CD14-positive monocyte (primary cell): ENCODE measurements at regions not wholly inside any gene's neighbourhood (a gene's known extent, or its start where the extent isn't known, plus 50 kb on each side); places are given as distances from the start of the nearest gene placed in this dataset.

Experiments
- DNase-seq, 3 donors: peaks; one replicate each; pipeline ENCODE4 v3.0.0-alpha.2; 2011 to 2022
- H2AFZ ChIP-seq: 2 replicates; pipeline ENCODE4 v1.6.0; 2012; ENCODE audit warnings: mild to moderate bottlenecking, low read depth, low read length, inconsistent platforms; ENCODE audit not compliant: insufficient read depth, poor library complexity, severe bottlenecking
- H3K27ac ChIP-seq, 2 donors: 1 replicate in 1 of 2; 2 replicates in 1 of 2; pipeline ENCODE4 v1.5.1; 2012 to 2013; ENCODE audit warnings: low read length in 2 of 2, control low read depth in 1 of 2, inconsistent platforms in 1 of 2, low read depth in 1 of 2, mild to moderate bottlenecking in 1 of 2
- H3K27me3 ChIP-seq, 2 donors: one replicate each; pipeline versions ENCODE4 v1.6.0 to v1.6.1; 2011 to 2013; ENCODE audit warnings: low read length in 2 of 2; ENCODE audit not compliant: control insufficient read depth in 2 of 2, insufficient read depth in 2 of 2
- H3K36me3 ChIP-seq, 2 donors: replicated peaks in 1 of 2; 1 replicate in 1 of 2; 2 replicates in 1 of 2; pipeline versions ENCODE4 v1.5.1 to v1.6.1; 2012 to 2013; ENCODE audit warnings: low read length in 2 of 2, control low read depth in 1 of 2, inconsistent platforms in 1 of 2, mild to moderate bottlenecking in 1 of 2; ENCODE audit not compliant: insufficient read depth in 2 of 2, control insufficient read depth in 1 of 2
- H3K4me1 ChIP-seq, 2 donors: 1 replicate in 1 of 2; 2 replicates in 1 of 2; pipeline versions ENCODE4 v1.5.1 to v1.6.1; 2012 to 2013; ENCODE audit warnings: low read length in 2 of 2, control low read depth in 1 of 2, inconsistent platforms in 1 of 2, mild to moderate bottlenecking in 1 of 2, moderate library complexity in 1 of 2; ENCODE audit not compliant: insufficient read depth in 2 of 2, control insufficient read depth in 1 of 2
- H3K4me2 ChIP-seq: replicated peaks from 2 replicates; pipeline ENCODE3; 2012; ENCODE audit warnings: low read length, moderate library complexity, mild to moderate bottlenecking; ENCODE audit not compliant: poor library complexity, severe bottlenecking; ENCODE audit errors: extremely low read depth
- H3K4me3 ChIP-seq, 3 experiments: fragments of 200-600 bp in 1 of 3; sonication (generic) in 1 of 3; replicated peaks in 1 of 3; 1 replicate in 2 of 3; 2 replicates in 1 of 3; pipeline ENCODE4 v1.5.1; 2011 to 2013; ENCODE audit warnings: low read length in 3 of 3, mild to moderate bottlenecking in 3 of 3, control low read depth in 2 of 3, low read depth in 2 of 3, inconsistent platforms in 1 of 3, moderate library complexity in 1 of 3
- H3K79me2 ChIP-seq: 2 replicates; pipeline ENCODE4 v1.6.0; 2012; ENCODE audit warnings: mild to moderate bottlenecking, control low read depth, inconsistent platforms, low read length, moderate library complexity; ENCODE audit not compliant: insufficient read depth
- H3K9ac ChIP-seq: 2 replicates; pipeline ENCODE4 v1.6.0; 2017; ENCODE audit warnings: low read length, mild to moderate bottlenecking; ENCODE audit not compliant: insufficient read depth, poor library complexity, severe bottlenecking
- H3K9me3 ChIP-seq, 2 donors: replicated peaks in 1 of 2; 1 replicate in 1 of 2; 2 replicates in 1 of 2; pipeline versions ENCODE4 v1.5.1 to v1.6.1; 2012 to 2013; ENCODE audit warnings: low read length in 2 of 2, control low read depth in 1 of 2; ENCODE audit not compliant: control insufficient read depth in 1 of 2, insufficient read depth in 1 of 2
- H4K20me1 ChIP-seq: 2 replicates; pipeline ENCODE4 v1.6.0; 2012; ENCODE audit warnings: mild to moderate bottlenecking, low read length, control low read depth, moderate library complexity; ENCODE audit not compliant: insufficient read depth
- H3K27ac Mint-ChIP-seq, 7 donors: one replicate each; pipeline ENCODE4 v1.8.0; 2020; ENCODE audit warnings: mild to moderate bottlenecking in 7 of 7, mixed read lengths in 7 of 7, moderate library complexity in 6 of 7, inconsistent platforms in 2 of 7
- H3K27me3 Mint-ChIP-seq, 3 donors: one replicate each; pipeline ENCODE4 v1.8.0; 2021 to 2022; ENCODE audit warnings: low read depth in 3 of 3, mild to moderate bottlenecking in 3 of 3, mixed read lengths in 3 of 3, moderate library complexity in 3 of 3, inconsistent platforms in 1 of 3
- H3K36me3 Mint-ChIP-seq, 2 donors: one replicate each; pipeline ENCODE4 v1.8.0; 2020; ENCODE audit warnings: mixed read lengths in 2 of 2, inconsistent platforms in 1 of 2, mild to moderate bottlenecking in 1 of 2
- H3K4me1 Mint-ChIP-seq: one replicate; pipeline ENCODE4 v1.8.0; 2020; ENCODE audit warnings: mild to moderate bottlenecking, mixed read lengths
- H3K4me3 Mint-ChIP-seq, 2 donors: one replicate each; pipeline ENCODE4 v1.8.0; 2020; ENCODE audit warnings: mild to moderate bottlenecking in 2 of 2, mixed read lengths in 2 of 2, moderate library complexity in 1 of 2
- H3K9me3 Mint-ChIP-seq, 7 donors: one replicate each; pipeline ENCODE4 v1.8.0; 2020 to 2022; ENCODE audit warnings: mixed read lengths in 7 of 7, mild to moderate bottlenecking in 6 of 7, moderate library complexity in 6 of 7, inconsistent platforms in 2 of 7
- CTCF ChIP-seq: fragments of 200-600 bp; IDR thresholded peaks from one replicate; pipeline ENCODE4 v1.8.0; 2022; ENCODE audit warnings: antibody characterized with exemption, mild to moderate bottlenecking
- WGBS: methylation state at CpG from one replicate; pipeline ENCODE4 v1.1.5; 2013; ENCODE audit warnings: missing lambda C conversion rate; ENCODE audit not compliant: insufficient coverage; 5-methylcytosine and 5-hydroxymethylcytosine counted together
- intact Hi-C, 2 donors: fragments of 100-400 bp; cut with micrococcal nuclease; formaldehyde crosslinking; loops; one replicate each; pipeline versions ENCODE4 v1.15.0 to v1.15.1; 2023

GRCh38 chr1:193697776-193698175, 511.4 kb upstream of the B3GALT2 start:
- H4K20me1 ChIP-seq = no peaks in the 10 kb centered on the region
- H3K4me3 ChIP-seq = no peak overlapping the region
- H3K36me3 ChIP-seq = no peaks in the 10 kb centered on the region
- no peak overlapping the region for H2AFZ ChIP-seq
- no peaks in the 10 kb centered on the region for H3K36me3 Mint-ChIP-seq
- no peaks in the 10 kb centered on the region for H3K27me3 Mint-ChIP-seq
- no peak overlapping the region for H3K4me2 ChIP-seq
- H3K27ac Mint-ChIP-seq = no peak overlapping the region
- H3K27ac ChIP-seq = no peak overlapping the region
- H3K4me1 Mint-ChIP-seq = no peaks in the 10 kb centered on the region
- H3K9me3 Mint-ChIP-seq = no peaks in the 10 kb centered on the region
- intact Hi-C loops = no loop called here
- TF ChIP-seq CTCF = no peak
- H3K9ac ChIP-seq = no peak overlapping the region
- WGBS = no CpG with 5 or more reads among the region's 3 CpGs
- no peak for DNase-seq
- H3K27me3 ChIP-seq = no peaks in the 10 kb centered on the region
- H3K9me3 ChIP-seq = no peaks in the 10 kb centered on the region
- no peaks in the 10 kb centered on the region for H3K79me2 ChIP-seq
- no peaks in the 10 kb centered on the region for H3K4me1 ChIP-seq
- no peak overlapping the region for H3K4me3 Mint-ChIP-seq

GRCh38 chr1:193697115-193697762, 510.8 kb upstream of the B3GALT2 start:
- Mint-ChIP-seq H3K27ac (no peak overlapping the region), H3K4me3 (no peak overlapping the region), H3K9me3 (peaks cover 0 to 2% (median 0%) of the 10 kb centered on the region in 7 donors), H3K36me3 (no peaks in the 10 kb centered on the region), H3K4me1 (no peaks in the 10 kb centered on the region), H3K27me3 (no peaks in the 10 kb centered on the region)
- Histone ChIP-seq H4K20me1 (no peaks in the 10 kb centered on the region), H3K9me3 (no peaks in the 10 kb centered on the region), H3K9ac (no peak overlapping the region), H3K27me3 (no peaks in the 10 kb centered on the region), H3K36me3 (no peaks in the 10 kb centered on the region), H3K27ac (no peak overlapping the region), H3K4me3 (no peak overlapping the region), H3K4me2 (no peak overlapping the region), H3K79me2 (no peaks in the 10 kb centered on the region), H2AFZ (no peak overlapping the region), H3K4me1 (no peaks in the 10 kb centered on the region)
- intact Hi-C loops = no loop called here
- no CpG with 5 or more reads among the region's 2 CpGs for WGBS
- no peak for DNase-seq
- TF ChIP-seq CTCF = no peak
